CD4-positive, alpha-beta T cell treated with Interleukin-10 for 1 hour (primary cell): ENCODE measurements at regions not wholly inside any gene's neighbourhood (a gene's known extent, or its start where the extent isn't known, plus 50 kb on each side); places are given as distances from the start of the nearest gene placed in this dataset.

Source experiments
- DNase-seq: peaks from one replicate; pipeline ENCODE4 v3.0.0-alpha.2; 2020

DNA sequence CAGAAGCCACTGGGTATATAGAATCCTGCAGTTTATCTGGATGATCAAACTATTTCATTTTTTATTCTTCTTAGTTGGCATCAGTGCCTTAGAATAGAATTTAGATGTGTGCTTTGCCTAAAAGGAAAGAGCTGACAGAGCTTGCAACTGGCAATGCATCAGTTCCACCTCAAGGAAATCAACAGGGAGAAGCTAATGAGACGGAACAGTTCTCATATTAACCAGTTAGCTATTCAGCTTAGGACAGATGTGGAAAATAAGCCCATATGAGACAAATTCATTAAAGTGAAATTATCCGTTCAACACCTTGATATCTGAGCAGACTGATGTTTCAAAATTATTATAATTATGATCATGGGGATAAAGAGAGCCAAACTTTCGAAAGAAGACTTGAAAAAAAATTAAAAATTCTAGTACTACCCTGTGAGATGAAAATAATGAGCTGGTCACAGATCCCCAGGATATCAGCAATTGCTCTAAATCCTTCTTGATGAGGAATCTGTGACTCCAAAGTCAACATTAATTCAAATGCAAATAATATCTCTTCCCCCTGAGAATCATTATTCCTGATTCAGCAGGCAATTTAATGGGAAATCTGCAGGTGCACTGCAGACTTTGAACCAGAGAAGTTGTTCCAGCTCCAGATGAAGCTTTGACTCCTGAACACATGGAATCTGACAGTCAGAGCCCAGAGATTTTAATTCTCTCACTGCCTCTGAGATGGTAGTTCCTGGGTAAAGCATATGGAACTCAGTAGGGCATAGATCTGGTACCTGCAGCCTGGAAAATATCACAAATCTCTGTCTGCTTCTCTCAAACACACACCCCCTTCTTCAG lies 486.8 kb downstream of the FOXO1 start:
- no peak for DNase-seq

DNA sequence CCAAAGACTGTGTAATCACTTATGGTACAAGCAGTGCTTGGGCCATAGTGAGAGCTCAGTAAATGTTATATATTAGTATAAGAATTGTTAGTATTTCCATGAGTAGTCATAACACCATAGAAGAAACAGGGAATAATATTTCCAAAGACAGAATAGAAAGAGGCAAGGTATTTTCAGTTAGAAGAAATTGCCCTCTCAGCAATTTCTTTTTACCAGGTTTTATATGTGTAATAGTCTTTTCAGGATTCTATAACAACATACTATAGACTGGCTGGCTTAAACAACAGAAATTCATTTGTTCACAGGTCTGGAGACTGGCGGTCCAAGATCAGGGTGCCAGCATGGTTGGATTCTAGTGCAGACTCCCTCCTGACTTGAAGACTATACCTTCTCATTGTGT lies 485.7 kb downstream of the FOXO1 start:
- no peak for DNase-seq

DNA sequence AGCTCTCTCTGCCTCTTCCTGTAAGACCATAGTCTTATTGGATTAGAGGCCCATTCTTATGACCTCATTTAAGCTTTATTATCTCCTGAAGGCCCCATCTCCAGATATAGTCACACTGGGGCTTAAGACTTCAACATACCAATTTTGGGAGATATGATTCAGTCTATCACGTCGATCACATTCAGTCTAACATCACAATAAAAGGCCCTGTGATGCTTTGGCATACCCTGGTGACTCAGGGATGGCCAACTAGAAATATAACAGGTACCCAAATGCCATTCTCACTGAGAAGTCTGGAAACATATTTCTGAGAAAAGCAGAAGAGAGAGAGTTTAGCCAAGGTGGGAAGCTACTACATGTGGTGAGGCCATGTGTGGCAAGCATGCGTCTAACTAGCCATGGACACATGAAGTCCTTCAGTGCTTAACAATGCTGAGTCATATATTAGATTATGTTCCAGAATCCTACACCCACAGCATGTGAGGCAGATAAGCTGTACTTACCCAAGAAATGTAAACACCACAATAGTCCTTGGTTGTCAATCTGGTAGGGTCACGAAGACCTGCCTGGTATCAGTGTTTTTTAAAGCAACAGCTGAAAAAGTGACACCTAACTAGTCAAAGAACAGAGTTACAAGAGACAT lies 485.1 kb downstream of the FOXO1 start:
- no peak for DNase-seq

DNA sequence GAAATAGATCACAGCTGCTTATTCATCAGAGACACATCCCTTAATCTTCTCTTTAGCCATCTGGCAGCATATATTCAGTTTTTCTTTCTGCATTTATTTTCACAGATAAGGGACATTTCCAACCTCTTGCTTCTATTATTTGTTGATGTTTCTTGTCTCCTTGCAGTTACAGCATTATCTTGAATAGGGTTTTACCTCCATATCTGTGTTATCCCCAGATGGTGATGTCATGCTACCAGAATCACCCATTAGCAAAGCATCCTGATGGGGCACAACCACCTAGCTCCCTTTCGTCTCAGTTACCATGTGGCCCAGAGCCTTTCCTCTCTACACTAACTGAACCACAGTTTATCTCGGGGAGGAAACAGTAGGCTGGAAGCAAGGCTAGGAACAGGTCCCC lies 483.9 kb downstream of the FOXO1 start:
- no peak for DNase-seq

DNA sequence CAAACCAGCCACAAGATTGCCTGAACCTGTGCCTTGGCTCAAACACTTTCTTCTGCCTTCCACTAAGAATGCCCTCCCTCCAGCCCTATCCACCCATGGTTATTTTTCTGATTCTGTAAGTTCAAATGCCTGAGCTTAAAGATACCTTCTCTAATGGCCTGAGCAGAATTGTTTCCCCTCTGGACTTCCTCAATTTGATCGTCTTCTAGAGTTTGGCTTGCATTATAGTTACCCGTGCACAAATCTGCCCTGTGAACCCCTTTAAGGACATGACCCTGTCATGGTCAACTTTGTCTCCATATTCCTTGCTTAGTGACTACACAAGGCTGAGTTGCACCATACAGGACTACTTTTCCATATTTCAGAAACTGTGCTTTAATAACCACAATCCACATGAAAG lies 481.0 kb downstream of the FOXO1 start:
- DNase-seq, result no peak

DNA sequence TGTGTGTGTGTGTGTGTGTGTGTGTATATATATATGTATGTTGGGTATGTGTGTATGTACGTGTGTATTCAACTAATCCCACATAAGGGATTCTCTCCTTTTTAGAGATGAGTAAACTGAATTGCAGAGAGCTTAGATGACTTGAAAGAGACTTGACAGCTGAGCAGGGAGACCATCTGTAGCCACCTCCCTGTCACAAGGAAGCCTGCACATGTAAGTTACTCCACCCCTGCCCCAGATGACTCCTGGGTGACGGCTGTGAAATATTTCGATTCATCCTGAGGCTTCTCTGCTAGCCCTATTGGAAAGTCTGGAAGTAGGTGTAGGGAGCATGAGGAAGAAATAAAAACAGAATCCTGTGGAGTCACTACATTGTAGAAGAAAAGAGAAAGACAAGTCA lies 480.4 kb downstream of the FOXO1 start:
- no peak for DNase-seq

DNA sequence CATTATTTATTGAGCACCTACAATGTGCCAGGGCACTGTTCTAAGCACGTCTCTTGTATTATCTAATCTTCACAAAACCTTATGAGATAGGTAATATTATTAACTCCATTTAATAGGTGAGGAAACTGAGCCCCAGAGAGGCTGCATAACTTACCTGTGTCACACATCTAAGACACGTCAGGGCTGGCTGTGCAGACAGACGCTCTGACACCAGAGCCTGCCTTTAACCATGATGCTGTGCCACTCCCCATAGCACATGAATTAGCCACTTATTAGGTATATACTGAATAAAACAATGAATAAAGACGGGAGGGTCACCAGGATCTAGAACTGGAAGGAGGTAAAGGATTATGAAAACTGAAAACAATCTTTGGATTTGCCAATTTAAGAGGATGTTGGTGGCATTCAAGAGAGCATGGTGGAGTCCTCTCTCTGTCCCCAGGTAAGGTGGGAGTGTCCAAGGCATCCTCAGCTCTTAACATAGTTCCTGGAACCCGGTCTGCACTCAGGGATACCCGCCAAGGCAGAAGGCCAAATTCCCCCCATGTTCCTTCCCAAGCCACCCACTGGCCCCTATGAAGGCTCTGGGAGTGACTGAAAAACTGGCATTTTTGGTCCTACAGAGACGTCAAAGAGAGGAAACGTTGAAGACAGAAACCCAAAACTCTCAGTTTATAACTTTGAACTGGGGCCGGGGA lies 479.7 kb downstream of the FOXO1 start:
- no peak for DNase-seq

DNA sequence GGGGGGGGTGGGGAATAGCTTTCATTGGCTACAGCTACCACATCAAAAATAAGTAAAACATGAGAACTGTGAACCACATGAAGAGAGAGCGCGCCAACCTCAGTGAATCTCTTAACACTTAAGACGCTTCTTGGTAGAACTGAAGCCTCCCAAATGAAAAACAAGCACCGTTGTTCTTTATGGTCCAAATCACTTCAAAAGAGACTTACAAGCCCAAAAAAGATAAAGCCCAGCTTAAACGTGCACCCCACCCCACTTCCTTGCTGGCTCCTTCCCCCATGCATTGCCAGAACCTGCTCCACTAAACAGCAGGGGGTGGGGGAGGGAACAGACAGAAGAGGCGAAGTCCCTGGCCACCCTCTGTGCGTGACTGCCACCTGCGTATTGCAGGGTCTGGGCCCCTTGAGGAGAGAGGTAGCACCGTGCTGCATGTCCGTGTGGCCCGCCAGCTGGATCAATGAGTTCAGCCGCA lies 479.1 kb downstream of the FOXO1 start:
- peak; percentile 84 for DNase-seq

DNA sequence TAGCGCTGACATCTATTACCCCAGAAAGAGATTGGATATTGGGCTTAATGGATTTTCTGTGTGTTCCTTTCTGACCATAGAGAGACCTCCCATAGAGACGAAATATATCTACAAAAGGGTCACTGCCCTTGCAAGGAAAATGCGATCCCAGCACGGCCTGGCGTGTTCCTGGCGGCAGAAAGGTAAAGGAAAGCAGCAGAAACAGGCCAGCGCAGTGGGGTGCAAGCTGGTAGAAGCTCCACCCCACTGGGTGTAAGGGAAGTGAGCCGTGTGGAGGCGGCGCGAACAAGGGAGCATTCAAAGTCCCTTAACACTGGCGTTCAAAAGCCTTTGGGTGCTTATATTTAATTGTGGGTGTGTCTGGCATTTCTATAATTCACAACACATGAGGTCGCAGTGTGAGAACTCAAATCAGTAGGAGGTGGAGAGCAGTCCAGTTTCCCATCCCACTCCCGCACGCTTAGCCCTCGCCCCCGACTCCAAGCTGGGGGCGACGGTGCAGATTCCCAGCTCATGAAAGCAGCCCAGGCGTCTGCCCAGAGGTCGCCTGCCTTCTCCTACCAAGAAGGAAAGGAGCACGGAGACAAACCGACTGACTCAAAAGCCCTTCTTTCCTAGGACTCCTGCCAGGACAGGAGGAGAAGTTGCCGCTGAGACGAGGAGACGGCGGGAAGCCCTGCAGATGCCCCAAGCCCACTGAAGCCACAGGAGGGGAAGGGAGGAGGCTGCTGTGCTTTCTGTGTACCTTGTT lies 478.4 kb downstream of the FOXO1 start:
- peak; percentile 60 for DNase-seq

DNA sequence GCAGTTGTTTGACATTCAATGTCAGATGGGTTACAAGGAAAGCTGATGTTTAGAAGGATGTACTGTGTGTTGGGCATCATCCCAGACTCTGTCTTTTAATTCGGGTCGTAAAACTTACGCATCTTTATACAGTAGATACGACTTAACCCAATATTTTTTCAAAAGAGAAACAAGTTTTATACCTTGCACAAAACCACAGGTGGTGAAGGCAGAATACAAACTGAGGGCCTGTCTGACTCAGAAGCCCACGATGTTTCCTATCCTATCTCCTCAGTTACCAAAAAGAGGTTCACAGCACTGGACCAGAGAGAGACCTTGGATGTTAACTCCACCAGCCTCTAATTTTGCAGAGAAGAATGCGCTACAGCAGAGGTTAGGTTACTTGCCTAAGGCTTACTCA lies 477.0 kb downstream of the FOXO1 start:
- peak; percentile 30 for DNase-seq

DNA sequence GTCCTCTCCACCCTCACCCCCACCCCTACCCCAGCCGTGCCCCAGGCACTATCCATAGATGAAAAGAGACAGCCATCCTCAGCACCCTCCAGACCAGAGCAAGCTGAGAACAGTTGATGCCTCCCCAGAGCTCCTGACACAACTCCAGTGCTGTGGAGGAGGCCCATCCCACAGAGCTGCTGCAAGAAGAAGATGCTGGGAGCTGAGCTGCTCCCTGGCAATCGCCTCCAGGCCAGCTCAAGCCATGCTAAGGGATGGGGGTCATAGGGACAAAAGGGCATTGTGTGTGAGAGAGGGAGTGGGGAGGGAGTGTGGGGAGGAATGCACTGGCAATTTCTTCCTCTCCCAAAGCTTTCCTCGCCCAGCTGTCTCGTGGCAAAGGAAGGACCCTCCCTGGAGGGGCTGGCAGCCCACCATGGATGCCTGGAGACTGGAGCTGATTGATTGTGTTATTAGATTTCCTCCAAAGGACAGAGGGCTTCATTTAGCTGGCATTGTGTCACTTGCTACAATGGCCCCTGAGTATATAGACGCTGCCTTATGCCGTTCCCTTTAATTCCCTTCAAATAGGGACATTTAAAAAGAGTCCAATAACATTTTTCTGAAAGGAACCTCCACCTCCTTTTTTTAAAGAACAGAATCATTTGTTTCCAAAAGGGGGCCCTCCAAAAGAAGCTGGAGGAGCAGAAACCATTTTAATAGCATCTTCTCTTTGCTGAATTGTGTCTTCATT lies 476.4 kb downstream of the FOXO1 start:
- no peak for DNase-seq

DNA sequence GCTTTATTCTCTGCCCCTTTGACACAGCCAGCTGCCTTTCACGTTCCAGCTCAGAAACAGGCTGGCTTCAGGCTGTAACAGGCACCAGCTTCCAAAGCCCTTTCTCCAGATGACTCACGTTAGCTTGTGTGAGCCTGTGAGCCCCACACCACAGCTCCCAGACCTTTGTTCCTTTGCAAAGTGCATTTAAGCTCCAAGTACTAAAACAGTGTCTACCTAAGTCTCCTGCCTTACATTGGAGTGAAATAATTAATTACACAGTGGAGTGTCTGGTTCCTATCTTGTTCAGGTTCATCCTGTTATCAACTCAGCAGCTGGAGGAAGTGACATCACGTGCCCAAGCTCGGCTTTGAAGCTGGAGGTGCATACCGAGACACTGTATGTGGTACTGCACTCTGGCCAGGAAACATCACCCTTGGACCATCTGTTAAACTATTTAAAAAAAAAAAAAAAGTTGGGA lies 475.8 kb downstream of the FOXO1 start:
- DNase-seq, result peak; percentile 79

DNA sequence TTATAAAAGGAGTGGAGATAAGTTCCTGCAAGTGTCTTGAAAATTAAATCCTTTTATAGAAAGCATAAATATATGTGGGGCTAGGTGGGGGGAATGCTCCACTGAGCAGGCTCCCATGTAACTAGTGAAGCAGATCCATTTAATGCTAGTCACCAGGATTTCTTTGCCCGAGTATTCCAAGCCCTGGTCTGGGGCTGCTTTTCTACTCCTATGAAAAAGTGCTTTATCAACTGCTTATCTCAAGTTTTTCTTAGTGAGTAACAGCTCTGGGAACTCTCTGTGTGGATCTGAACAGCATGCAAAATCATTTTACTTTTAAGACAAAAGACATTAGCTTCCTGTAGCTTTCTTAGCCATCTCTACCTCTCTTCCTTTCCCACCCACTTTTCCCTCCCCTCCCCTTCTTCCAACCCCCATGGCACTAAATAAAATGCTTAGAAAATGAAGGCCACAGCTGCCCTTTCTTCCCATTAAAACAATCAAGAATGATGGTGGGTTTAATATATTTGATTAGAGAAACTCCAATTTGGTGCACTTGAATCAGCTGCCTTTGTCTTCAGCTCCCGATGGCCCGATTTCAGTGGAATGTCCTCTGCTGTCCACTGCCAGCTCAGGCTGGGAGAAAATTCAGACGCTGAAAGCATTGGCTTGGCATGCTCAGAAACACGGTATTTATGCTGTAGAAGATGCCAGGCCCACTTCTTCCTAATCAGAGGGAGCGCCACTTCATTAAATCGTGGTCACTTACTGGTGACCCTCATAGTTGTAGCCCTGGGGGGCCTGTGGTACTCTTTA lies 475.1 kb downstream of the FOXO1 start:
- no peak for DNase-seq

DNA sequence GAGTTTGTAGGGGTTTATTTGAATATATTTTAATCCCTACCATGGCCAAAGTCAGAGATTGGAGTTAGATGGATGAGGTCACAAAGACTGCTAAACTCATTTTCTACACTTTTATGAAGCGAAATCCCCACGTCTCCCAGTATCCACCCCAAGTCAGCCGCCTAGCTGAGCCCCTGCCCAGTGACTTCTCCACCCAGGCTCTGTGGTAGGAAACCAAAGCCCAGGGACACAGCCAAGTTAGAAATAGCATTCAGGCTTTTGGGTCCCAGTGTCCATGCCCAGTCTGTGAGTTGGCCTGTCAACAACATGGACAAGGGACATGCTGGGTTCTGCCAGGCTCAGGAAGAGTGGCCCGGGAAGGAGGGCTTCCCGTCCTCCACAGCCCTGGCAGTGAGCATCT lies 474.0 kb downstream of the FOXO1 start:
- DNase-seq, result no peak

DNA sequence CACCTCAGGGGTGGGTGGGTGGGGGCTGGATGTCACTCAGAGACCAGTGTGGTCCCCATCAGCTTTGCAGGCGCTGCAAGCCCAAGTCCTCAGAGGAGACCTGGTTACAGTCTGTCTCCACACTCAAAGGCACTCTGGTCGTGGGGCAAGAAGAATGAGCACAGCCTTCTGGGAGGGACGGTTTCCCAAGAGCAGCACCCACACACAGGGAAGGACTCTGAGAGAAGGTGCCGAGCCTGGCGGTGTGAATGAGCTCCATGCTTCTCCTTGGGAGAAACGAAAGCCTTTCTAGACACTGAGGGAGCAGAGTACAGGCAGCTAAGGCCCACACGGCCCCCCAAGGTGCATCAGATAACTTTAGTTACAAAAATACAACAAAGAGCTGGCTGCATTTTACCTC lies 473.6 kb downstream of the FOXO1 start:
- no peak for DNase-seq

DNA sequence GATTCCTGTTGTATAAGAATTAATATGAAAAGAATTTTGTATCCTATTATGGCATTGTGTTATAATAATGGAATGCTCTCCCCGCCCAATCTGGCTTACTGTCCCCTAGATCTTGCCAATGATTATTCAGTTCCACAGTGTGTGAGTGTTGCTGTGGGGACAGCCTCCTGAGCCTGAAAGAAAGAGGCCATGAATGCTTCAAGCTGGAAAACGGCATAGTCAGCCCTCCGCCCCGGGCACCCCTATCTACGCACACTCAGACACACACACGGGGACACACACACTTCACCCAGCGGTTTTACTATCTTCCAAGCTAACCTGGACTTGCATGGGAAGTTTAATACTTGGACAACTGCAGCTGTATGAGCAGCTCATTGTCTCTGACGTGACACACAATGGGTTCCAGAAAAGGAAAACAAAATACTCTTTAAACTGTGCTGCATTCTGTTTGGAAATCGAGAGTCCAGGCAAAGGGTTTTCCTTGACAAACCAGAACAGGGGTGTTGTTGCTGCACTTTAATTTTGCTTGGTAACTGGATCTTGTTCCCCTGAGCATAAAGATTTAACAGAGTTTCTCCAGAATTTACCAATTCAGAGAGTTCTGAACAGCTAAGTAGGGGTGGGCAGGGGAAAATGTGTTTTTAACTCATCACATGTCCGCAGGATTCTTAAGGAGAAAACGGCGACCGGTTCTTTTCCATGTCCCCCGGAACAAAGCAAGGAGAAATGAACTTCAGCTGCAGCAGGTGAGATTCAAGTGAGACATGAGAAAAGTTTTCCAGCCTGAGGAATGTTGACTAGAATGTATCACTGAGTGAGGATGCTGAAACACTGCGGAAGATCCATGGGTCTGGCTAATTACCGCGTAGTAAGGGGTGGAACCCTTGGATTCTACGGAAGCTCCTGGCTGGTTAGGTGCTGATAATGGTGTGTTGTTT lies 472.9 kb downstream of the FOXO1 start:
- DNase-seq, result no peak

DNA sequence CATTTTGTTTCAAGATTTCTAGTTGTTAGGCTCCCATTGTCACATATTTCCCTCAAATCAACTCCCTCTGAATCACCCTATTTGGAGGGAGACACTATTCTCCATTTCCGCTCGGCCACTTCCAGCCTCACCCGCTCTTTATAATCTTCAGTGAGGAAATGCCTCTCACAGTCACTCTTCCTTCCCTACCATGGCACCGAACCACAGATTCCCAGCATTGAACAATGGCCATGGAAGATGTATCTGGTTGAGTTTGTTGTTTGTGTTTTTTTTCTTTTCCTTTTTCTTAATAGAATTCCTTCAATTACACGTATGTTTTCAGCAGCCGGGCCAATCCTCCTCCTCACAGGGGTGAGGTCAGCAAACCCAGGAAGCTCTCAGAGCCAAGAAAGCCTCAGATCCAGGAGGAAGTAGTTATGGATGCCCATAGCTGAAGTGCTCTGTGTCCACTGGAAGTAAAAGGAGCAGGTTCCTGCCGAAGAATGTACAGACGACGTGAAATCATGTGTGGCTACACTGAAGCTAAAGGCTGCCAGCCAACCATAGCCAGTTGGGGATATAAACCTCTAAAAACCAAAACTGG lies 472.1 kb downstream of the FOXO1 start:
- no peak for DNase-seq

DNA sequence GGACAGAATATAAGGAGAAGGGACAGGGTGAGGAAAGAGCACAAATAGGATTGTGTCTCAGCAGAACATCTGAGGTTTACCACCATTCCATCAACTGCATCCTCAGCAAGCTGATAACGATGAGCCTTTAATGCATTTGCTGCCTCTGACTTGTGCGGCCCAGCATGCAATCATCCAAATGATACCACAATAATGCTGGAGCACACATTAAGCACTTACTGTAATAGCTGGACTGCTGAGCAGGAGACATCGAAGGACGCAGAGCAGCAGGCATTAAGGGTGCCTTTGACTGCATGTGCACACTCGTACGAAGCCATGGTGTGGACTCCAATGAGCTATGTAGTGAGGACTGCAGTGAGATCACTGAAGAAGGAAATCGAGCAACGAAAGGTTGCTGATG lies 469.4 kb downstream of the FOXO1 start:
- DNase-seq, result no peak

DNA sequence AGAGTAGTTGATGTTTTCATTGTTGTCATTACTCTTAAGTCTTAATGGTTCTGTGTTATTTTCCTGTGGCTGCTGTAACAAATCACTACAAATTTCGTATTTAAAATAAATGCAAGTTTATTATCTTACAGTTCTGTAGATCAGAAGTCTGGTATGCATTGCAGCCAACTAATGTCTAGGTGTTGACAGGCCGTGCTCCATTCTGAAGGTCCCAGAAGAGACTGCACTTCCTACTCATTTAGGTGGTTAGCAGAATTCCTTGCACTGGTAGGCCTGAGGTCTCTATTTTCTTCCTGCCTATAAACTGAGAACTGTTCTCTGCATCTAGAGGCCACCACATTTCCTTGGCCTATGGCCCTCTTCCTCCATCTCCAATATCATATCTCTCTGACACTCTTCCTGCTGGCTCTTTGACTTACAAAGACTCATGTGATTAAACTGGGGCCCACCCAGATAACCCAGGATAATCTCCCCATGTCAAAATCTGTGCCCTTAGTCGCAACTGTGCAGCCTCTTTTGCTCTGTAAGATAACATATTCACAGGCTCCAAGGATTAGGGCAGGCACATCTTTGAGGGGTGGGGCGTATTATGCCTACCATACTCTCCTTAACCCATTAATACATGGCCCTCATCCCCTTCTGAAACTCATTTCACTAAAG lies 468.4 kb downstream of the FOXO1 start:
- DNase-seq, result no peak
